HG02588 (cell line): ENCODE measurements at regions not wholly inside any gene's neighbourhood (a gene's known extent, or its start where the extent isn't known, plus 50 kb on each side); places are given as distances from the start of the nearest gene placed in this dataset.
"Not testable (repeated sequence)": the region's sequence is repeated elsewhere in the genome, so short reads cannot be mapped to it uniquely, and the experiment has no call there.

Experiments used
- ATAC-seq: cut with Tn5 transposase; IDR thresholded peaks from one replicate; pipeline ENCODE4 v1.9.1; 2021; ENCODE audit warnings: mild to moderate bottlenecking, moderate library complexity; ENCODE audit not compliant: unreplicated experiment

- ATAC-seq = not testable (repeated sequence)
These were observed 103.0 kb upstream of the FAM25C start for GRCh38 chr10:48102410-48103146.

GRCh38 chr10:48098854-48099253, 99.3 kb upstream of the FAM25C start:
- not testable (repeated sequence) for ATAC-seq

GRCh38 chr10:48090706-48091105, 91.1 kb upstream of the FAM25C start:
- ATAC-seq = not testable (repeated sequence)

- not testable (repeated sequence) for ATAC-seq
These were observed 88.5 kb upstream of the FAM25C start for GRCh38 chr10:48088087-48088486.

- ATAC-seq = not testable (repeated sequence)
These were observed 84.9 kb upstream of the FAM25C start for GRCh38 chr10:48084446-48084845.

GRCh38 chr10:48071228-48071627, 71.6 kb upstream of the FAM25C start:
- ATAC-seq = not testable (repeated sequence)

- ATAC-seq = peak; percentile 88
These were observed 64.5 kb upstream of the FAM25C start for GRCh38 chr10:48063944-48064625.

- not testable (repeated sequence) for ATAC-seq
These were observed 55.8 kb upstream of the FAM25C start for GRCh38 chr10:48055395-48055794.
